Lower leg skin (tissue), 4 donors: ENCODE measurements at regions not wholly inside any gene's neighbourhood (a gene's known extent, or its start where the extent isn't known, plus 50 kb on each side); places are given as distances from the start of the nearest gene placed in this dataset.

ENCODE experiments used
- DNase-seq, 2 donors: peaks; one replicate each; pipeline ENCODE4 v3.0.0-alpha.2; 2019; ENCODE audit warnings: low spot score in 2 of 2
- H3K4me3 ChIP-seq: fragments of 200-600 bp; sonication (generic); 2 replicates; pipeline ENCODE4 v1.5.1; 2017; ENCODE audit warnings: mild to moderate bottlenecking, low read depth; ENCODE audit not compliant: poor library complexity, severe bottlenecking
- CTCF ChIP-seq, 3 donors: fragments of 450-650 bp; IDR thresholded peaks; one replicate each; pipeline ENCODE4 v1.5.1; 2016; ENCODE audit warnings: antibody characterized with exemption in 3 of 3, mild to moderate bottlenecking in 3 of 3, moderate library complexity in 2 of 3
- POLR2A ChIP-seq, 2 donors: fragments of 450-650 bp; IDR thresholded peaks; one replicate each; pipeline ENCODE4 v1.6.1; 2016 to 2017; ENCODE audit warnings: antibody characterized with exemption in 2 of 2, mild to moderate bottlenecking in 1 of 2, moderate library complexity in 1 of 2
- WGBS, 2 donors: methylation state at CpG; one replicate each; pipeline ENCODE4 v1.1.5; 2018; 5-methylcytosine and 5-hydroxymethylcytosine counted together
- intact Hi-C: fragments of 100-400 bp; cut with DNase I; formaldehyde crosslinking; loops from one replicate; pipeline ENCODE4 v1.15.0; 2023; ENCODE audit warnings: low total_unique reads

- DNase-seq = no peak
- intact Hi-C loops = no loop called here
- TF ChIP-seq CTCF (IDR thresholded peaks at IDR 0.05) = no peak
- no peak for TF ChIP-seq POLR2A (IDR thresholded peaks at IDR 0.05)
- H3K4me3 ChIP-seq = no peak overlapping the region
- WGBS, 2 donors = 58 to 63% methylated on average over 8 of the region's 8 CpGs
Measured at GRCh38 chrX:15114743-15115566, 154.9 kb downstream of the ASB9 start.

- TF ChIP-seq POLR2A (IDR thresholded peaks at IDR 0.05) = no peak
- no peak for TF ChIP-seq CTCF (IDR thresholded peaks at IDR 0.05)
- H3K4me3 ChIP-seq = no peak overlapping the region
- DNase-seq = no peak
- intact Hi-C loops = no loop called here
- 74 to 100% methylated on average over 1 of the region's 1 CpG for WGBS, 2 donors
Measured at GRCh38 chrX:15107367-15107988, 162.4 kb downstream of the ASB9 start.

DNA sequence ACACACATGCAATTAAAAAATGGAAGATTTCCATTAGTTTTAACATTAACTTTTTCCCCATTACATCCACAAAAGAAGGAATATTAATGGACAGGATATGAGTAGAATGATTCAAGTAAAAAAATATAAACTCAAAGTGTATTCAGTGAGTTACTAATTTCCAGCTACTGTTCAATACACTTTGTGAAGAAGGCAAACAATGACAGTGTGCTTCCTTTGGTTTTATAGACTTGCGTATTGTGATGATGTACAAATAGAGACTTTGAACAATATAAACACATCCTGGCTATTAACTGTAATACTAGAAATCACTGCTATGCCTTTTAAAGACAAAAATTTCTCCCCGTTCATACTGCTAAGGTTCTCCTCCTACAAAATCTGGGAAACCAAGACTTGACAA is 171.4 kb downstream of the ASB9 start:
- H3K4me3 ChIP-seq = no peak overlapping the region
- TF ChIP-seq POLR2A (IDR thresholded peaks at IDR 0.05) = no peak
- no peak for TF ChIP-seq CTCF (IDR thresholded peaks at IDR 0.05)
- intact Hi-C loops = no loop called here
- no peak for DNase-seq
- WGBS, 2 donors = 86 to 91% methylated on average over 2 of the region's 2 CpGs

GRCh38 chrX:15087747-15088146 is 182.1 kb downstream of the ASB9 start:
- WGBS, 2 donors = 71 to 73% methylated on average over 5 of the region's 5 CpGs
- TF ChIP-seq POLR2A (IDR thresholded peaks at IDR 0.05) (no peak), CTCF (IDR thresholded peaks at IDR 0.05) (no peak)
- intact Hi-C loops = no loop called here
- no peak overlapping the region for H3K4me3 ChIP-seq
- DNase-seq = no peak

DNA sequence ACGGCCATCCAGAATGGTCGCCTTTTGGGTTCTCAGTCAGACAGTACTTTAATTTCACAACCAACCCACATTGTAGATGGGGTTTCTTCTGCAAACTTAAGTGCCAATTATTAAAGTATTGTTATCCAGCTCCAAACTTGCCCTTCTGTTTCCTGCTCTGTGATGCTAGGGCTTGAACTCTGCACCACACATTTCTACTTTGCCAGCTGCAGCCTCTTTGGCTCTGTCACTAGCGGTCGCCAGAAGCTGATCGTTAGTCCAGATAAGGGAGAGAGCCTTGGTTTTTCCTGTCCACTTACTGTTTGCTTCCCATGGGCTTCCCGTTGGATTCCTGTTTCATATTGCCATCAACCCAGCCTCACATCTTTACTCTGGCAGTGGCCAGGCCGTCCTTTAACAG is 196.6 kb downstream of the ASB9 start:
- WGBS, 2 donors = 57 to 59% methylated on average over 7 of the region's 7 CpGs
- DNase-seq = no peak
- TF ChIP-seq POLR2A (IDR thresholded peaks at IDR 0.05) (no peak), CTCF (IDR thresholded peaks at IDR 0.05) (no peak)
- no peak overlapping the region for H3K4me3 ChIP-seq
- intact Hi-C loops = no loop called here
